K562 (cell line): ENCODE measurements at regions not wholly inside any gene's neighbourhood (a gene's known extent, or its start where the extent isn't known, plus 50 kb on each side); places are given as distances from the start of the nearest gene placed in this dataset.

Source experiments
- ATAC-seq: fragments of 200-7000 bp; cut with Tn5 transposase; 3 replicates; pipeline ENCODE4 v1.9.1; 2020; ENCODE audit warnings: moderate library complexity
- BruUV-seq: library from RNA; stranded (reverse); fragments of 400-500 nt; replicated peaks from 2 replicates; lab custom pipeline; 2021; lab: Mats Ljungman, UMichigan
- CTCF ChIA-PET: fragments of 300-600 bp; formaldehyde crosslinking; extraction: SDS; loops from one replicate; lab custom pipeline; 2021; ENCODE audit warnings: low intra/inter-chr PET ratio; lab: Yijun Ruan, JAX
- POLR2A ChIA-PET: fragments of 300-600, 350-650 bp; sonication (Branson Sonifier 250); formaldehyde crosslinking; extraction: SDS; loops from one replicate; lab custom pipeline; 2021; ENCODE audit warnings: antibody characterized with exemption, inconsistent platforms; lab: Yijun Ruan, JAX
- DNase-seq, 4 experiments: peaks; one replicate each; pipeline versions ENCODE4 v3.0.0 to v3.0.0-alpha.2; 2011 to 2018; ENCODE audit warnings: low spot score in 3 of 4, mixed read lengths in 3 of 4; ENCODE audit errors: extremely low read depth in 1 of 4
- FAIRE-seq: peaks from 2 replicates; lab custom pipeline; 2011; peaks lifted over from hg19 to GRCh38; lab: Jason Lieb, UNC
- H2AFZ ChIP-seq: 2 replicates; pipeline ENCODE4 v1.6.0; 2011; ENCODE audit warnings: low read depth, low read length, control low read depth, inconsistent platforms
- H3K27ac ChIP-seq: fragments of 200-600 bp; 3 replicates; pipeline ENCODE4 v1.8.0; 2011; ENCODE audit warnings: low read depth, mild to moderate bottlenecking, control low read depth, inconsistent platforms, low read length, moderate library complexity, mixed read lengths; ENCODE audit errors: extremely low read depth
- H3K27me3 ChIP-seq, 2 experiments: fragments of 300-600 bp in 1 of 2; 2 replicates in 1 of 2; 3 replicates in 1 of 2; pipeline versions ENCODE4 v1.6.0 to v1.8.0; 2011; ENCODE audit warnings: inconsistent platforms in 2 of 2, low read length in 2 of 2, mild to moderate bottlenecking in 1 of 2, mixed read lengths in 1 of 2, moderate library complexity in 1 of 2; ENCODE audit not compliant: control insufficient read depth in 2 of 2, insufficient read depth in 2 of 2
- H3K36me3 ChIP-seq: fragments of 300-600 bp; 3 replicates; pipeline ENCODE4 v1.8.0; 2011; ENCODE audit warnings: mild to moderate bottlenecking, low read length, inconsistent platforms; ENCODE audit not compliant: control insufficient read depth, insufficient read depth
- H3K4me1 ChIP-seq, 2 experiments: fragments of 200-600 bp in 1 of 2; replicated peaks in 1 of 2; 2 replicates in 1 of 2; 3 replicates in 1 of 2; pipeline versions ENCODE4 v1.5.1 to v1.8.0; 2011; ENCODE audit warnings: inconsistent platforms in 2 of 2, low read length in 2 of 2, mild to moderate bottlenecking in 1 of 2, mixed read lengths in 1 of 2, moderate library complexity in 1 of 2; ENCODE audit not compliant: control insufficient read depth in 2 of 2, insufficient read depth in 2 of 2
- H3K4me2 ChIP-seq: 2 replicates; pipeline ENCODE4 v1.6.1; 2011; ENCODE audit warnings: low read length, control low read depth, inconsistent platforms, mixed read lengths; ENCODE audit not compliant: insufficient read depth
- H3K4me3 ChIP-seq: fragments of 200-600 bp; sonication (generic), shearing (Covaris generic); 2 replicates; pipeline ENCODE4 v1.5.1; 2016; ENCODE audit warnings: control low read depth, inconsistent platforms
- H3K79me2 ChIP-seq: fragments of 200-600 bp; 3 replicates; pipeline ENCODE4 v1.8.0; 2011; ENCODE audit warnings: low read length, inconsistent platforms; ENCODE audit not compliant: control insufficient read depth, insufficient read depth
- H3K9ac ChIP-seq, 2 experiments: 2 replicates each; pipeline versions ENCODE4 v1.6.0 to v1.6.1; 2011; ENCODE audit warnings: low read depth in 2 of 2, low read length in 2 of 2, control low read depth in 1 of 2, inconsistent platforms in 1 of 2, mild to moderate bottlenecking in 1 of 2, mixed read lengths in 1 of 2; ENCODE audit not compliant: insufficient read depth in 1 of 2
- H3K9me1 ChIP-seq: one replicate; pipeline ENCODE4 v1.6.0; 2011; ENCODE audit warnings: inconsistent platforms, mild to moderate bottlenecking, low read length, moderate library complexity; ENCODE audit not compliant: control insufficient read depth, insufficient read depth
- H3K9me3 ChIP-seq: replicated peaks from 2 replicates; pipeline ENCODE4 v1.5.1; 2011; ENCODE audit warnings: low read depth, low read length, inconsistent platforms; ENCODE audit not compliant: control insufficient read depth, insufficient read depth
- H4K20me1 ChIP-seq: replicated peaks from 2 replicates; pipeline ENCODE4 v1.6.1; 2011; ENCODE audit warnings: low read length, inconsistent platforms, mixed read lengths; ENCODE audit not compliant: control insufficient read depth, insufficient read depth
- CBFA2T3 ChIP-seq: fragments of 450-650 bp; IDR thresholded peaks from 2 replicates; pipeline ENCODE4 v1.6.1; 2017
- EWSR1 ChIP-seq: fragments of 450-650 bp; IDR thresholded peaks from 2 replicates; pipeline ENCODE4 v1.6.1; 2018; ENCODE audit warnings: borderline replicate concordance, mild to moderate bottlenecking, low read depth, moderate library complexity; ENCODE audit not compliant: partially characterized antibody
- ILK ChIP-seq: fragments of 450-650 bp; IDR thresholded peaks from 2 replicates; pipeline ENCODE4 v1.6.1; 2016; ENCODE audit warnings: missing genetic modification characterization, low read depth, mild to moderate bottlenecking, missing compliant biosample characterization, moderate library complexity, borderline replicate concordance
- JUNB ChIP-seq: fragments of 450-650 bp; formaldehyde crosslinking; conservative IDR thresholded peaks from 2 replicates; pipeline ENCODE4 v1.4.0; 2020; ENCODE audit warnings: mild to moderate bottlenecking
- KHSRP ChIP-seq: fragments of 450-650 bp; IDR thresholded peaks from 2 replicates; pipeline ENCODE4 v1.6.1; 2017
- MYNN ChIP-seq, 2 experiments: sonication (generic); formaldehyde crosslinking in 1 of 2; IDR thresholded peaks; 2 replicates each; pipeline versions ENCODE4 v1.5.0 to v1.6.1; 2016 to 2020; ENCODE audit warnings: antibody characterized with exemption in 1 of 2, missing genetic modification reagents in 1 of 2
- NELFE ChIP-seq: IDR thresholded peaks from 2 replicates; pipeline ENCODE4 v1.6.1; 2011; ENCODE audit warnings: mild to moderate bottlenecking; ENCODE audit not compliant: insufficient read depth, insufficient read length
- RBM17 ChIP-seq: fragments of 200-400 bp; formaldehyde crosslinking; IDR thresholded peaks from 2 replicates; pipeline ENCODE4 v1.6.1; 2017; ENCODE audit warnings: low read depth, mild to moderate bottlenecking, low read length, borderline replicate concordance
- SOX6 ChIP-seq: fragments of 450-650 bp; IDR thresholded peaks from 2 replicates; pipeline ENCODE4 v1.6.1; 2014; ENCODE audit warnings: mild to moderate bottlenecking
- SRSF3 ChIP-seq: fragments of 200-400 bp; formaldehyde crosslinking; IDR thresholded peaks from 2 replicates; pipeline ENCODE4 v1.6.1; 2016; ENCODE audit warnings: mild to moderate bottlenecking, low read length, moderate library complexity; ENCODE audit not compliant: insufficient read depth
- TCFL5 ChIP-seq: fragments of 250-450 bp; sonication (Bioruptor Pico); conservative IDR thresholded peaks from 2 replicates; pipeline ENCODE4 v1.6.1; 2021; ENCODE audit warnings: mild to moderate bottlenecking, moderate library complexity, matching md5 sums
- TEAD2 ChIP-seq: fragments of 450-650 bp; IDR thresholded peaks from 2 replicates; pipeline ENCODE4 v1.6.1; 2016; ENCODE audit warnings: missing genetic modification characterization, control low read depth, missing compliant biosample characterization
- ZNF12 ChIP-seq: sonication (generic); formaldehyde crosslinking; IDR thresholded peaks from 2 replicates; pipeline ENCODE4 v1.4.0; 2020; ENCODE audit warnings: mild to moderate bottlenecking, missing genetic modification reagents
- ZNF217 ChIP-seq: sonication (generic); formaldehyde crosslinking; IDR thresholded peaks from 2 replicates; pipeline ENCODE4 v1.8.0; 2022; ENCODE audit warnings: mild to moderate bottlenecking, missing genetic modification reagents
- WGBS: fragments of 100-300 bp; shearing (Covaris generic); methylation state at CpG from one replicate; pipeline ENCODE4 v1.1.6; 2016; ENCODE audit warnings: low coverage, mixed read lengths; ENCODE audit not compliant: insufficient coverage; ENCODE audit errors: missing lambda C conversion rate; 5-methylcytosine and 5-hydroxymethylcytosine counted together
- in situ Hi-C: fragments of 300-500 bp; cut with MboI; formaldehyde crosslinking; loops from 4 replicates; pipeline ENCODE4 v1.15.0; 2018; ENCODE audit warnings: inconsistent platforms, mixed read lengths
- intact Hi-C: fragments of 100-400 bp; cut with micrococcal nuclease; formaldehyde crosslinking; loops from 2 replicates; pipeline ENCODE4 v1.14.2; 2022
- TF ChIP-seq, protein P1 (sequence below): fragments of 250-450 bp; sonication (Bioruptor Pico); IDR thresholded peaks from 2 replicates; pipeline ENCODE4 v1.8.0; 2021; ENCODE audit warnings: moderate library complexity, mild to moderate bottlenecking, inconsistent platforms

DNA sequence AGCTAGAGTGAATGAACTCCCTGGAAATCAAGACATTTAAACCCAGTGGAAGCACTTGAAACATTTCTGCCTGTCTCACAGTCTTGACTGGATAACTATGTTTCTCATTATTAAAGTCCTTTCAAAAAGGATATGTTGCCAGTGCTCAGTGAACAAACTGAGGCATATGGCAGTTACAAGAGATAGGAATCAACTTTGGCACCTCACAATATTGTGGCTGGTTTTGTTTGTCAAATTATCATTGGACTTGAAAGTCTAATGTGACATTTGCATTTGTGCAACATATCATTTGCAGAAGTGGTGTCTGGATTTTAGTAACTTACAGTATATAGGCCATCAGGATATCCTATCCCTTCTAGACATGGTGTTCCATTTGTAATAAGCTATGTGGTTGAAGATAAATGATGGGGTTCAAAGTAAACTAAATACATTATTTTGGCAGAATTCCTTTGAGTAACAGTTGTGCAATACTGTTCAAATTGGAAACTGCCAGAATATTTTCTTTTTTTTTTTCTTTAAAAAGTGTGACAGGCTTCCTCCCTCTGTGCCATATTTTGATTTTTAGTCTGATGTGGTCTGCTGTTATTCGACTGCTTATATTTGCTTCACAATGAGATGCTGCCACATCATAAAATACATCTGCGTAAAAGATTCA lies 927.7 kb downstream of the FLRT2 start:
- FAIRE-seq (no peak), DNase-seq (no peak), ATAC-seq (no peak)
- intact Hi-C loops, result no loop called here
- POLR2A ChIA-PET, result no interaction called here
- no peaks in the 10 kb centered on the region for H3K9me3 ChIP-seq
- H3K36me3 ChIP-seq, result no peaks in the 10 kb centered on the region
- H3K4me1 ChIP-seq, result no peaks in the 10 kb centered on the region
- no peaks in the 10 kb centered on the region for H3K27me3 ChIP-seq
- H4K20me1 ChIP-seq, result no peaks in the 10 kb centered on the region
- no peak overlapping the region for H3K4me2 ChIP-seq
- no peak overlapping the region for H2AFZ ChIP-seq
- no peaks in the 10 kb centered on the region for H3K9me1 ChIP-seq
- in situ Hi-C loops, result no loop called here
- CTCF ChIA-PET, result no interaction called here
- 10% methylated on average over 1 of the region's 2 CpGs for WGBS
- H3K79me2 ChIP-seq, result no peaks in the 10 kb centered on the region
- no peak overlapping the region for H3K27ac ChIP-seq
- TF ChIP-seq MYNN (IDR thresholded peaks at IDR 0.05) (no peak), MYNN (CRISPR knock-in tag; IDR thresholded peaks at IDR 0.05) (no peak), ILK (no peak), ZNF217 (CRISPR knock-in tag) (no peak), KHSRP (no peak), ZNF12 (CRISPR knock-in tag) (no peak)
- no TSS peak for BruUV-seq
- H3K9ac ChIP-seq, result no peak overlapping the region
- H3K4me3 ChIP-seq, result no peak overlapping the region

DNA sequence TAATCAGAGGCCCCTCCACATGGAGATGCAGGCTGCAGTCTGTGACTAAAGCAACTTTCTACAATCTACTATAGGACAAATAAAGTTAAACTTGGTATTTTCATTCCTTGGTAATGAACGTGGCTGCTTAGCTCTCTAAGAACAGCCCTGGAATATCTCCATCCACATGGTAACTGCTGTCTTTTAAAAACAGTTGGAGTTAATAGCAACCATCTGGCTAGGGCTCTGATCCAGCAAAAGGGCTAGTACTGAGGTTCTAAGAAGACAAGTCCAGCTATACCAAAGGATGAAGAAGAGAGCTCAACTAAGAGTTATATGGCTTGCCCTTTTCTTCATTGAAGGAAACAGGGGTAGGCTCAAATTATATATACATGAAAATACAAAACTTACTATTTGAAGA lies 920.1 kb downstream of the FLRT2 start:
- ATAC-seq (no peak), DNase-seq (no peak), FAIRE-seq (no peak)
- H3K79me2 ChIP-seq, result no peaks in the 10 kb centered on the region
- no peak for TF ChIP-seq NELFE
- TF ChIP-seq SRSF3, result no peak
- no peak for TF ChIP-seq EWSR1
- TF ChIP-seq TCFL5 (CRISPR knock-in tag), result no peak
- no peak for TF ChIP-seq JUNB (CRISPR knock-in tag)
- TF ChIP-seq CBFA2T3, result no peak
- TF ChIP-seq RBM17, result no peak
- TF ChIP-seq, protein P1, sequence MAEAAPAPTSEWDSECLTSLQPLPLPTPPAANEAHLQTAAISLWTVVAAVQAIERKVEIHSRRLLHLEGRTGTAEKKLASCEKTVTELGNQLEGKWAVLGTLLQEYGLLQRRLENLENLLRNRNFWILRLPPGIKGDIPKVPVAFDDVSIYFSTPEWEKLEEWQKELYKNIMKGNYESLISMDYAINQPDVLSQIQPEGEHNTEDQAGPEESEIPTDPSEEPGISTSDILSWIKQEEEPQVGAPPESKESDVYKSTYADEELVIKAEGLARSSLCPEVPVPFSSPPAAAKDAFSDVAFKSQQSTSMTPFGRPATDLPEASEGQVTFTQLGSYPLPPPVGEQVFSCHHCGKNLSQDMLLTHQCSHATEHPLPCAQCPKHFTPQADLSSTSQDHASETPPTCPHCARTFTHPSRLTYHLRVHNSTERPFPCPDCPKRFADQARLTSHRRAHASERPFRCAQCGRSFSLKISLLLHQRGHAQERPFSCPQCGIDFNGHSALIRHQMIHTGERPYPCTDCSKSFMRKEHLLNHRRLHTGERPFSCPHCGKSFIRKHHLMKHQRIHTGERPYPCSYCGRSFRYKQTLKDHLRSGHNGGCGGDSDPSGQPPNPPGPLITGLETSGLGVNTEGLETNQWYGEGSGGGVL, result no peak
- no peak for TF ChIP-seq TEAD2
- no peak for TF ChIP-seq SOX6
- TF ChIP-seq, all 486 proteins: peak for 0
- 0% methylated on average over 1 of the region's 1 CpG for WGBS
- Histone ChIP-seq H3K9me1 (no peaks in the 10 kb centered on the region), H3K4me1 (no peaks in the 10 kb centered on the region), H4K20me1 (no peaks in the 10 kb centered on the region), H3K9ac (no peak overlapping the region), H3K4me2 (no peak overlapping the region), H3K4me3 (no peak overlapping the region), H3K27ac (no peak overlapping the region), H3K36me3 (no peaks in the 10 kb centered on the region), H3K9me3 (no peaks in the 10 kb centered on the region), H2AFZ (no peak overlapping the region), H3K27me3 (no peaks in the 10 kb centered on the region)
- POLR2A ChIA-PET, result no interaction called here
- intact Hi-C loops, result no loop called here
- CTCF ChIA-PET, result no interaction called here
- no TSS peak for BruUV-seq
- in situ Hi-C loops, result no loop called here
